CD4-positive, alpha-beta T cell treated with Interleukin-4 for 1 hour (primary cell): ENCODE measurements at regions not wholly inside any gene's neighbourhood (a gene's known extent, or its start where the extent isn't known, plus 50 kb on each side); places are given as distances from the start of the nearest gene placed in this dataset.

Source experiments
- DNase-seq, 2 donors: peaks; one replicate each; pipeline ENCODE4 v3.0.0-alpha.2; 2020 to 2022

GRCh38 chr22:27557286-27558008 lies 244.1 kb downstream of the MN1 start:
- DNase-seq, result no peak

- DNase-seq, result no peak
These were observed 242.7 kb downstream of the MN1 start for GRCh38 chr22:27558658-27559371.

- DNase-seq, result no peak
These were observed 240.8 kb downstream of the MN1 start for GRCh38 chr22:27560781-27561180.

- no peak for DNase-seq
These were observed 240.2 kb downstream of the MN1 start for GRCh38 chr22:27561286-27561904.

GRCh38 chr22:27564806-27565205 lies 236.8 kb downstream of the MN1 start:
- DNase-seq, result no peak

GRCh38 chr22:27566602-27567001 lies 235.0 kb downstream of the MN1 start:
- DNase-seq, result no peak

- no peak for DNase-seq
These were observed 233.3 kb downstream of the MN1 start for GRCh38 chr22:27568265-27568664.

GRCh38 chr22:27571463-27572277 lies 229.9 kb downstream of the MN1 start:
- no peak for DNase-seq

GRCh38 chr22:27572278-27572666 lies 229.3 kb downstream of the MN1 start:
- no peak for DNase-seq

GRCh38 chr22:27573280-27574001 lies 228.1 kb downstream of the MN1 start:
- no peak for DNase-seq

- no peak for DNase-seq
These were observed 227.6 kb downstream of the MN1 start for GRCh38 chr22:27574002-27574366.

- no peak for DNase-seq
These were observed 226.9 kb downstream of the MN1 start for GRCh38 chr22:27574651-27575050.

GRCh38 chr22:27575348-27575747 lies 226.2 kb downstream of the MN1 start:
- DNase-seq, result no peak

GRCh38 chr22:27576413-27576812 lies 225.1 kb downstream of the MN1 start:
- DNase-seq, result no peak

GRCh38 chr22:27576815-27577573 lies 224.6 kb downstream of the MN1 start:
- DNase-seq, result no peak

- no peak for DNase-seq
These were observed 224.0 kb downstream of the MN1 start for GRCh38 chr22:27577574-27577969.

GRCh38 chr22:27578937-27579617 lies 222.5 kb downstream of the MN1 start:
- no peak for DNase-seq

- DNase-seq, result no peak
These were observed 221.2 kb downstream of the MN1 start for GRCh38 chr22:27580311-27580897.

- DNase-seq, result no peak
These were observed 220.3 kb downstream of the MN1 start for GRCh38 chr22:27581236-27581635.

GRCh38 chr22:27581688-27582087 lies 219.9 kb downstream of the MN1 start:
- DNase-seq, result no peak

GRCh38 chr22:27583856-27584255 lies 217.7 kb downstream of the MN1 start:
- no peak for DNase-seq
